ENCODE measurements at regions not wholly inside any gene's neighbourhood (a gene's known extent, or its start where the extent isn't known, plus 50 kb on each side); places are given as distances from the start of the nearest gene placed in this dataset.
A peak's percentile ranks its signal among the peaks of the same experiment; 100 is the strongest.

DNA sequence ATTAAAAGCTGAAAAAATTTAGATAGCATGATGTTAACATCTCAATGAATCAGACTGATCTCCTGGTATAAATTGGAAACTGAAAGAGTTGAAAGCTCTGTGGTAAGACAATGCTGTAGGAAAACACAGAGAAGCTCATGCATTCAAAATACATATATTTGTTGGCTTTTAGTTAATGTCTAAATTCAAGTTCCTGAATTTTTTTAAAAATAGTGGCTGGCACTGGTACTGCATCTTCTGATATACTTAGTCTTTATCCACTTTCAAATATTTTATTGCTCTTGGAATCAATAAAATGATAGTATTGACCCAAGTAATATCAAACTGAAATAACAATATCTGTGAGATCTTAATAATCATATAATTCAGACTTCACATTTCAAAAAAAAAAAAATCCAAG is 151.4 kb upstream of the FIGN start:
- Histone ChIP-seq H3K4me3 (IDR thresholded peaks at IDR 0.05; ENCODE audit: insufficient read depth, low read depth, low read length) (no peak overlapping the region), H3K27me3 (ENCODE audit: insufficient read depth, low read depth) (no peaks in the 10 kb centered on the region), H2AFZ (ENCODE audit: low read depth) (no peak overlapping the region), H3K36me3 (ENCODE audit: insufficient read depth) (no peaks in the 10 kb centered on the region), H4K20me1 (ENCODE audit: insufficient read depth) (no peaks in the 10 kb centered on the region), H3K4me1 (ENCODE audit: low read depth, poor library complexity, severe bottlenecking) (no peaks in the 10 kb centered on the region), H3K27ac (no peak overlapping the region), H3K4me2 (no peak overlapping the region), H3K79me2 (ENCODE audit: insufficient read depth, low read depth) (no peaks in the 10 kb centered on the region), H3K9ac (no peak overlapping the region)
- TF ChIP-seq, protein P1, sequence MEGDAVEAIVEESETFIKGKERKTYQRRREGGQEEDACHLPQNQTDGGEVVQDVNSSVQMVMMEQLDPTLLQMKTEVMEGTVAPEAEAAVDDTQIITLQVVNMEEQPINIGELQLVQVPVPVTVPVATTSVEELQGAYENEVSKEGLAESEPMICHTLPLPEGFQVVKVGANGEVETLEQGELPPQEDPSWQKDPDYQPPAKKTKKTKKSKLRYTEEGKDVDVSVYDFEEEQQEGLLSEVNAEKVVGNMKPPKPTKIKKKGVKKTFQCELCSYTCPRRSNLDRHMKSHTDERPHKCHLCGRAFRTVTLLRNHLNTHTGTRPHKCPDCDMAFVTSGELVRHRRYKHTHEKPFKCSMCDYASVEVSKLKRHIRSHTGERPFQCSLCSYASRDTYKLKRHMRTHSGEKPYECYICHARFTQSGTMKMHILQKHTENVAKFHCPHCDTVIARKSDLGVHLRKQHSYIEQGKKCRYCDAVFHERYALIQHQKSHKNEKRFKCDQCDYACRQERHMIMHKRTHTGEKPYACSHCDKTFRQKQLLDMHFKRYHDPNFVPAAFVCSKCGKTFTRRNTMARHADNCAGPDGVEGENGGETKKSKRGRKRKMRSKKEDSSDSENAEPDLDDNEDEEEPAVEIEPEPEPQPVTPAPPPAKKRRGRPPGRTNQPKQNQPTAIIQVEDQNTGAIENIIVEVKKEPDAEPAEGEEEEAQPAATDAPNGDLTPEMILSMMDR (conservative IDR thresholded peaks at IDR 0.05; ENCODE audit: low read depth, low read length): no peak

GRCh38 chr2:163884416-163884815 is 148.6 kb upstream of the FIGN start:
- Histone ChIP-seq H3K4me1 (ENCODE audit: low read depth, poor library complexity, severe bottlenecking) (no peaks in the 10 kb centered on the region), H3K79me2 (ENCODE audit: insufficient read depth, low read depth) (no peaks in the 10 kb centered on the region), H3K36me3 (ENCODE audit: insufficient read depth) (no peaks in the 10 kb centered on the region), H4K20me1 (ENCODE audit: insufficient read depth) (no peaks in the 10 kb centered on the region), H3K4me3 (IDR thresholded peaks at IDR 0.05; ENCODE audit: insufficient read depth, low read depth, low read length) (no peak overlapping the region), H3K27me3 (ENCODE audit: insufficient read depth, low read depth) (no peaks in the 10 kb centered on the region), H2AFZ (ENCODE audit: low read depth) (no peak overlapping the region), H3K9ac (no peak overlapping the region), H3K4me2 (no peak overlapping the region), H3K27ac (no peak overlapping the region)
- TF ChIP-seq, protein P1 (conservative IDR thresholded peaks at IDR 0.05; ENCODE audit: low read depth, low read length): no peak

GRCh38 chr2:163878718-163879117 is 142.9 kb upstream of the FIGN start:
- Histone ChIP-seq H3K4me3 (IDR thresholded peaks at IDR 0.05; ENCODE audit: insufficient read depth, low read depth, low read length) (no peak overlapping the region), H2AFZ (ENCODE audit: low read depth) (no peak overlapping the region), H3K4me1 (ENCODE audit: low read depth, poor library complexity, severe bottlenecking) (no peaks in the 10 kb centered on the region), H3K36me3 (ENCODE audit: insufficient read depth) (no peaks in the 10 kb centered on the region), H3K4me2 (no peak overlapping the region), H4K20me1 (ENCODE audit: insufficient read depth) (no peaks in the 10 kb centered on the region), H3K9ac (no peak overlapping the region), H3K27ac (no peak overlapping the region), H3K27me3 (ENCODE audit: insufficient read depth, low read depth) (no peaks in the 10 kb centered on the region), H3K79me2 (ENCODE audit: insufficient read depth, low read depth) (no peaks in the 10 kb centered on the region)
- TF ChIP-seq, protein P1 (conservative IDR thresholded peaks at IDR 0.05; ENCODE audit: low read depth, low read length): peak; percentile 51

DNA sequence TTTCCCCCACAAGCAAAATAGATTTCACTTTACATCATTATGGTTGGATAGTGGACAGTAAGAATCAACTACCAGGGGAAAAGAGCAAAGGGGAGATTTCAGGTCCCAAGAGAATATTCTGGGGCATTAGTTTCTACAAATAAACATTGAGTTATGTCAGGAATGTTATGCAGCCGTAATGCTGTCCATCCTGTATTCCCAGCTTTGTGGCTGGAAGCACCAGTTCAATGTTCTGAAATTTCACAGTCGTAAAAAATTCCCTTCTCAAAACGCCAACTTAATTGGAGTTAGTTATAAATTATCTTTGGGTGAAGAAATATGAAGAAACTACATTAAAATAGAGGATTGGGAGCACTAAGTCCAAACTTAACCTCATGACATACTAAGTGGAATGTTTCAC is 141.5 kb upstream of the FIGN start:
- Histone ChIP-seq H3K4me1 (ENCODE audit: low read depth, poor library complexity, severe bottlenecking) (no peaks in the 10 kb centered on the region), H3K36me3 (ENCODE audit: insufficient read depth) (no peaks in the 10 kb centered on the region), H3K4me2 (no peak overlapping the region), H2AFZ (ENCODE audit: low read depth) (no peak overlapping the region), H3K27me3 (ENCODE audit: insufficient read depth, low read depth) (no peaks in the 10 kb centered on the region), H3K27ac (no peak overlapping the region), H4K20me1 (ENCODE audit: insufficient read depth) (no peaks in the 10 kb centered on the region), H3K9ac (no peak overlapping the region), H3K4me3 (IDR thresholded peaks at IDR 0.05; ENCODE audit: insufficient read depth, low read depth, low read length) (no peak overlapping the region), H3K79me2 (ENCODE audit: insufficient read depth, low read depth) (no peaks in the 10 kb centered on the region)
- TF ChIP-seq, protein P1 (conservative IDR thresholded peaks at IDR 0.05; ENCODE audit: low read depth, low read length): no peak
